CD4-positive, alpha-beta memory T cell (primary cell): ENCODE measurements at regions not wholly inside any gene's neighbourhood (a gene's known extent, or its start where the extent isn't known, plus 50 kb on each side); places are given as distances from the start of the nearest gene placed in this dataset.

Experiments
- CTCF ChIA-PET: fragments of 350-600 bp; sonication (Branson Sonifier 250); formaldehyde crosslinking; loops from one replicate; lab custom pipeline; 2021; ENCODE audit warnings: inconsistent platforms; ENCODE audit not compliant: partially characterized antibody; lab: Charles Lee
- POLR2A ChIA-PET: fragments of 350-600 bp; sonication (Branson Sonifier 250); formaldehyde crosslinking; loops from one replicate; lab custom pipeline; 2021; ENCODE audit not compliant: partially characterized antibody; lab: Charles Lee
- DNase-seq, 5 donors: peaks; one replicate each; pipeline versions ENCODE4 v3.0.0 to v3.0.0-alpha.2; 2020 to 2022; ENCODE audit warnings: mixed read lengths in 1 of 5
- H3K27ac ChIP-seq: one replicate; pipeline ENCODE4 v1.7.0; 2013; ENCODE audit warnings: low read depth, low read length
- H3K27me3 ChIP-seq: 2 replicates; pipeline ENCODE4 v1.7.0; 2013; ENCODE audit warnings: mild to moderate bottlenecking, low read length, moderate library complexity; ENCODE audit not compliant: insufficient read depth
- H3K36me3 ChIP-seq: 2 replicates; pipeline ENCODE4 v1.7.0; 2013; ENCODE audit warnings: mild to moderate bottlenecking, low read length, moderate library complexity; ENCODE audit not compliant: insufficient read depth
- H3K4me1 ChIP-seq: 2 replicates; pipeline ENCODE4 v1.7.0; 2013; ENCODE audit warnings: mild to moderate bottlenecking, low read length, moderate library complexity; ENCODE audit not compliant: insufficient read depth
- H3K4me3 ChIP-seq, 2 donors: one replicate each; pipeline ENCODE4 v1.7.0; 2013; ENCODE audit warnings: low read length in 2 of 2, mild to moderate bottlenecking in 1 of 2
- H3K9me3 ChIP-seq, 2 donors: one replicate each; pipeline ENCODE4 v1.7.0; 2013; ENCODE audit warnings: low read length in 2 of 2, control low read depth in 1 of 2; ENCODE audit not compliant: control insufficient read depth in 1 of 2
- H3K27ac Mint-ChIP-seq, 7 donors: one replicate each; pipeline ENCODE4 v1.8.0; 2020 to 2021; ENCODE audit warnings: mixed read lengths in 7 of 7, mild to moderate bottlenecking in 6 of 7, inconsistent platforms in 3 of 7, moderate library complexity in 3 of 7
- H3K27me3 Mint-ChIP-seq, 2 donors: one replicate each; pipeline ENCODE4 v1.8.0; 2020 to 2021; ENCODE audit warnings: mixed read lengths in 2 of 2
- H3K36me3 Mint-ChIP-seq, 2 donors: one replicate each; pipeline ENCODE4 v1.8.0; 2020 to 2021; ENCODE audit warnings: mixed read lengths in 2 of 2, inconsistent platforms in 1 of 2, mild to moderate bottlenecking in 1 of 2
- H3K4me1 Mint-ChIP-seq, 4 donors: one replicate each; pipeline ENCODE4 v1.8.0; 2020 to 2021; ENCODE audit warnings: mixed read lengths in 4 of 4, mild to moderate bottlenecking in 1 of 4
- H3K4me3 Mint-ChIP-seq, 8 donors: one replicate each; pipeline ENCODE4 v1.8.0; 2020 to 2021; ENCODE audit warnings: mixed read lengths in 8 of 8, mild to moderate bottlenecking in 7 of 8, moderate library complexity in 6 of 8, inconsistent platforms in 3 of 8
- H3K9me3 Mint-ChIP-seq, 8 donors: one replicate each; pipeline ENCODE4 v1.8.0; 2020 to 2021; ENCODE audit warnings: mixed read lengths in 8 of 8, mild to moderate bottlenecking in 5 of 8, inconsistent platforms in 3 of 8, moderate library complexity in 1 of 8
- intact Hi-C: fragments of 100-400 bp; cut with micrococcal nuclease; formaldehyde crosslinking; loops from one replicate; pipeline ENCODE4 v1.15.1; 2023

- CTCF ChIA-PET, result no interaction called here
- H3K27ac Mint-ChIP-seq, result no peak overlapping the region
- no peak overlapping the region for H3K27ac ChIP-seq
- POLR2A ChIA-PET, result no interaction called here
- H3K4me1 ChIP-seq, result no peaks in the 10 kb centered on the region
- H3K36me3 Mint-ChIP-seq, result no peaks in the 10 kb centered on the region
- H3K4me3 ChIP-seq, result no peak overlapping the region
- no peaks in the 10 kb centered on the region for H3K36me3 ChIP-seq
- intact Hi-C loops, result no loop called here
- no peaks in the 10 kb centered on the region for H3K4me1 Mint-ChIP-seq
- DNase-seq, result no peak
- peaks cover 0 to 3% of the 10 kb centered on the region in 2 donors for H3K27me3 Mint-ChIP-seq
- no peaks in the 10 kb centered on the region for H3K27me3 ChIP-seq
- H3K4me3 Mint-ChIP-seq, result no peak overlapping the region
- peaks cover 0 to 3% (median 0%) of the 10 kb centered on the region in 8 donors for H3K9me3 Mint-ChIP-seq
- no peaks in the 10 kb centered on the region for H3K9me3 ChIP-seq
Observed at GRCh38 chr6:40252531-40253258, 318.4 kb upstream of the MOCS1 start.

DNA sequence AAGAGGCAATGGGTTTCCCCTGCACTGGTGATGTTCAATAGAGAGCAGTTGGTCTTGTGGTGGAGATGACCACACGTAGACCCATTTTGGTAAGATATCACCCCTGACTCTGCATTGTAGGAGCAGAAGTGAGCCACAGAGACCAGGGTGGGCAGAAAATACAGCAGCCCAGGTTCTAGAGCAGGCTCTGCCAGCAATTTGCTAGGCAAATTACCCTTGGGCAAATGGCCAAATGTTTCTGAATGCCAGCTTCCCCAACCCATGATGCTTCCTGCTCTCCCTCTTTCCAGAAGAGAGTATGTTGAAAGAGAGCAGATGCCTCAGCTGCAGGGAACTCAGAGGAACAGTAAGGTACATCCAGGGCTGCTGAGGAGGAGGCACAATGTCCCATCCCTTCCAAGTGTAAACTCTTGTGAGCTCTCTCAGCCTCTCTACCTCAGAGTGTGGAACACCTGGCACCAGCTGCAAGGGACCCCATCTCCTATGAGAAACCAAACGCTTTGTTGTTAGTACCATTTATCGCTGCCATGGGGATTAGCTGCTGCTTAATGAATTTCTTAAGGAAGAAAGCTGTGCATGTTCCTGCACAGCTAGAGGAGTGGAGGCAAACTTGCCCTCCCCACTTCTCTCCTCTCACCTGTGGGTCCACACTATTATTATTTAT, 317.5 kb upstream of the MOCS1 start:
- CTCF ChIA-PET, result no interaction called here
- POLR2A ChIA-PET, result no interaction called here
- no peak overlapping the region for H3K4me3 Mint-ChIP-seq
- Histone ChIP-seq H3K36me3 (no peaks in the 10 kb centered on the region), H3K4me3 (no peak overlapping the region), H3K9me3 (no peaks in the 10 kb centered on the region), H3K27me3 (no peaks in the 10 kb centered on the region), H3K4me1 (no peaks in the 10 kb centered on the region), H3K27ac (no peak overlapping the region)
- H3K4me1 Mint-ChIP-seq, result no peaks in the 10 kb centered on the region
- peaks cover 0 to 3% of the 10 kb centered on the region in 2 donors for H3K27me3 Mint-ChIP-seq
- H3K27ac Mint-ChIP-seq, result no peak overlapping the region
- intact Hi-C loops, result no loop called here
- no peak for DNase-seq
- peaks cover 0 to 3% (median 0%) of the 10 kb centered on the region in 8 donors for H3K9me3 Mint-ChIP-seq
- no peaks in the 10 kb centered on the region for H3K36me3 Mint-ChIP-seq

- Mint-ChIP-seq H3K27ac (no peak overlapping the region), H3K27me3 (no peaks in the 10 kb centered on the region), H3K4me1 (no peaks in the 10 kb centered on the region), H3K36me3 (no peaks in the 10 kb centered on the region), H3K4me3 (no peak overlapping the region), H3K9me3 (peaks cover 0 to 3% (median 0%) of the 10 kb centered on the region in 8 donors)
- CTCF ChIA-PET, result no interaction called here
- POLR2A ChIA-PET, result no interaction called here
- no peak for DNase-seq
- H3K36me3 ChIP-seq, result no peaks in the 10 kb centered on the region
- no peaks in the 10 kb centered on the region for H3K27me3 ChIP-seq
- H3K9me3 ChIP-seq, result no peaks in the 10 kb centered on the region
- no peak overlapping the region for H3K27ac ChIP-seq
- H3K4me1 ChIP-seq, result no peaks in the 10 kb centered on the region
- no peak overlapping the region for H3K4me3 ChIP-seq
- intact Hi-C loops, result no loop called here
Observed at GRCh38 chr6:40249935-40250334, 315.7 kb upstream of the MOCS1 start.

DNA sequence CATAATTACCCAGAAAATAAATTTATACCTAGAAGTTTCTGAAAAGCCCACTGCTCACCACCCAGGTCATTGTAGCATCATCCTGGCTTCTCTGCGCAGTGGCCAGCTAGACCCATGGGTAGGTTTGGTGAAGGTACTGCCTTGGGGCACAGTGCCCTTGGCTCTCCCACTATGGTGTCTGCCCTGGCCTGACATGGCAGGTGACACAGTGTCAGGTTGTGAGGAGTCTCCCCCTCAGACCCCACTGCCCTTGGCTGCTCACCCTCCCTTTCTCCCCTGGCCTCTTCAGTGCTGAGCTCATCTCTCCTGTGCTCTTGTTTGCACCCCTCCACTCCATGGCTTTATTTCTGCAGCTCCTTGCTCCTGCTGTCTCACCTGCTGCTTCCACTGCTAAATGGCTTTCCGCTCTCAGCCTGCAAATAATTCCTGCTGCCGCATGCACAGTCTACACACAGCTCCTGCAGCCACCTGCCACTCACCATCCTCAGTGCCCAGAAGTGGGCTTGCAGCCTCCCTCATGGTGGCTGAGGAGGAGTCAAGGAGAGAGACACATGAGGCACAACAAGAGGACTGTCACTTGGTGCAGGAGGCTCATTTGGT, 313.4 kb upstream of the MOCS1 start:
- DNase-seq, result no peak
- ChIA-PET POLR2A (no interaction called here), CTCF (no interaction called here)
- no peak overlapping the region for H3K27ac ChIP-seq
- no peaks in the 10 kb centered on the region for H3K27me3 Mint-ChIP-seq
- H3K4me3 Mint-ChIP-seq, result no peak overlapping the region
- H3K27me3 ChIP-seq, result no peaks in the 10 kb centered on the region
- H3K4me3 ChIP-seq, result no peak overlapping the region
- H3K4me1 ChIP-seq, result no peaks in the 10 kb centered on the region
- no peaks in the 10 kb centered on the region for H3K4me1 Mint-ChIP-seq
- H3K9me3 ChIP-seq, result no peaks in the 10 kb centered on the region
- H3K27ac Mint-ChIP-seq, result no peak overlapping the region
- H3K9me3 Mint-ChIP-seq, result peaks cover 0 to 5% (median 2%) of the 10 kb centered on the region in 8 donors
- intact Hi-C loops, result no loop called here
- H3K36me3 Mint-ChIP-seq, result no peaks in the 10 kb centered on the region
- H3K36me3 ChIP-seq, result no peaks in the 10 kb centered on the region

- DNase-seq, result no peak
Observed at GRCh38 chr6:40244699-40245098, 310.4 kb upstream of the MOCS1 start.

GRCh38 chr6:40232698-40233097, 298.4 kb upstream of the MOCS1 start:
- Histone ChIP-seq H3K27me3 (no peaks in the 10 kb centered on the region), H3K36me3 (no peaks in the 10 kb centered on the region), H3K4me3 (no peak overlapping the region), H3K4me1 (no peaks in the 10 kb centered on the region), H3K9me3 (no peaks in the 10 kb centered on the region), H3K27ac (no peak overlapping the region)
- DNase-seq, result no peak
- Mint-ChIP-seq H3K9me3 (peaks cover 0 to 13% (median 6%) of the 10 kb centered on the region in 8 donors), H3K4me3 (no peak overlapping the region), H3K4me1 (no peaks in the 10 kb centered on the region), H3K27ac (no peak overlapping the region), H3K27me3 (peaks cover 0 to 3% of the 10 kb centered on the region in 2 donors), H3K36me3 (no peaks in the 10 kb centered on the region)
- intact Hi-C loops, result no loop called here
- CTCF ChIA-PET, result no interaction called here
- POLR2A ChIA-PET, result no interaction called here

More at GRCh38 chr6:40244699-40245098, 310.4 kb upstream of the MOCS1 start:
- Histone ChIP-seq H3K4me3 (no peak overlapping the region), H3K36me3 (no peaks in the 10 kb centered on the region), H3K9me3 (no peaks in the 10 kb centered on the region), H3K4me1 (no peaks in the 10 kb centered on the region), H3K27ac (no peak overlapping the region), H3K27me3 (no peaks in the 10 kb centered on the region)
- no peak overlapping the region for H3K4me3 Mint-ChIP-seq
- no peaks in the 10 kb centered on the region for H3K36me3 Mint-ChIP-seq
- no peaks in the 10 kb centered on the region for H3K27me3 Mint-ChIP-seq
- H3K4me1 Mint-ChIP-seq, result no peaks in the 10 kb centered on the region
- ChIA-PET POLR2A (no interaction called here), CTCF (no interaction called here)
- no peak overlapping the region for H3K27ac Mint-ChIP-seq
- intact Hi-C loops, result no loop called here
- peaks cover 0 to 7% (median 3%) of the 10 kb centered on the region in 8 donors for H3K9me3 Mint-ChIP-seq

- no peaks in the 10 kb centered on the region for H3K36me3 Mint-ChIP-seq
- H3K27me3 Mint-ChIP-seq, result peaks cover 0 to 7% of the 10 kb centered on the region in 2 donors
- H3K9me3 Mint-ChIP-seq, result peaks cover 0 to 12% (median 2%) of the 10 kb centered on the region in 8 donors
- DNase-seq, result no peak
- H3K36me3 ChIP-seq, result no peaks in the 10 kb centered on the region
- H3K27ac Mint-ChIP-seq, result no peak overlapping the region
- H3K4me1 ChIP-seq, result no peaks in the 10 kb centered on the region
- H3K4me1 Mint-ChIP-seq, result no peaks in the 10 kb centered on the region
- no peak overlapping the region for H3K27ac ChIP-seq
- ChIA-PET POLR2A (no interaction called here), CTCF (no interaction called here)
- H3K4me3 ChIP-seq, result no peak overlapping the region
- intact Hi-C loops, result no loop called here
- H3K4me3 Mint-ChIP-seq, result no peak overlapping the region
- no peaks in the 10 kb centered on the region for H3K27me3 ChIP-seq
- H3K9me3 ChIP-seq, result no peaks in the 10 kb centered on the region
Observed at GRCh38 chr6:40227735-40228134, 293.5 kb upstream of the MOCS1 start.
